Panc1 (cell line): ENCODE measurements at regions not wholly inside any gene's neighbourhood (a gene's known extent, or its start where the extent isn't known, plus 50 kb on each side); places are given as distances from the start of the nearest gene placed in this dataset.

Experiments
- ATAC-seq: fragments of 200-7000 bp; cut with Tn5 transposase; 2 replicates; pipeline ENCODE4 v1.9.1; 2020; ENCODE audit warnings: mild to moderate bottlenecking, moderate library complexity
- BruUV-seq: library from RNA; stranded (reverse); fragments of 400-500 nt; replicated peaks from 2 replicates; lab custom pipeline; 2021; lab: Mats Ljungman, UMichigan
- CTCF ChIA-PET: fragments of 300-600 bp; sonication (Branson Sonifier 250); formaldehyde crosslinking; loops from one replicate; lab custom pipeline; 2022; ENCODE audit warnings: antibody characterized with exemption; lab: Charles Lee
- POLR2A ChIA-PET: fragments of 300-600 bp; sonication (Branson Sonifier 250); formaldehyde crosslinking; loops from one replicate; lab custom pipeline; 2022; ENCODE audit warnings: antibody characterized with exemption; lab: Charles Lee
- DNase-seq: peaks from one replicate; pipeline ENCODE4 v3.0.0-alpha.2; 2010; ENCODE audit warnings: low read depth, low spot score
- H3K27ac ChIP-seq: 2 replicates; pipeline ENCODE4 v1.5.1; 2011; ENCODE audit warnings: mild to moderate bottlenecking, low read length, inconsistent platforms
- H3K27me3 ChIP-seq: fragments of 200-500 bp; sonication (Bioruptor generic); 2 replicates; pipeline ENCODE4 v1.6.0; 2014; ENCODE audit warnings: low read length, inconsistent platforms; ENCODE audit not compliant: control insufficient read depth, insufficient read depth
- H3K36me3 ChIP-seq: fragments of 200-500 bp; sonication (Bioruptor generic); 2 replicates; pipeline ENCODE4 v1.5.1; 2014; ENCODE audit warnings: inconsistent platforms, mild to moderate bottlenecking, low read length, moderate library complexity; ENCODE audit not compliant: control insufficient read depth, insufficient read depth
- H3K4me1 ChIP-seq: 2 replicates; pipeline ENCODE4 v1.5.1; 2011; ENCODE audit warnings: inconsistent platforms, mild to moderate bottlenecking, low read length, moderate library complexity; ENCODE audit not compliant: control insufficient read depth, insufficient read depth
- H3K4me3 ChIP-seq, 2 experiments: 2 replicates each; pipeline ENCODE4 v1.5.1; 2011 to 2012; ENCODE audit warnings: low read depth in 2 of 2, low read length in 2 of 2, mild to moderate bottlenecking in 2 of 2, inconsistent platforms in 1 of 2, moderate library complexity in 1 of 2
- H3K9me3 ChIP-seq: fragments of 200-500 bp; sonication (Bioruptor generic); 2 replicates; pipeline ENCODE4 v1.5.1; 2014; ENCODE audit warnings: low read depth, mild to moderate bottlenecking, inconsistent platforms, low read length, moderate library complexity; ENCODE audit not compliant: control insufficient read depth, insufficient read depth
- CTCF ChIP-seq: fragments of 450-650 bp; IDR thresholded peaks from 2 replicates; pipeline ENCODE4 v1.5.1; 2017; ENCODE audit warnings: mild to moderate bottlenecking
- POLR2AphosphoS5 ChIP-seq: IDR thresholded peaks from 2 replicates; pipeline ENCODE4 v1.6.1; 2012; ENCODE audit warnings: mild to moderate bottlenecking, low read depth, low read length, moderate library complexity
- REST ChIP-seq, 2 experiments: IDR thresholded peaks; 2 replicates each; pipeline ENCODE4 v1.6.1; 2011 to 2012; ENCODE audit warnings: low read depth in 2 of 2, control low read depth in 1 of 2, low read length in 1 of 2, mild to moderate bottlenecking in 1 of 2, moderate library complexity in 1 of 2; ENCODE audit not compliant: insufficient read depth in 1 of 2
- SIN3A ChIP-seq: IDR thresholded peaks from 2 replicates; pipeline ENCODE4 v1.6.1; 2012; ENCODE audit warnings: low read depth, mild to moderate bottlenecking, low read length, moderate library complexity, borderline replicate concordance; ENCODE audit not compliant: insufficient read depth
- TCF7L2 ChIP-seq: IDR thresholded peaks from 2 replicates; pipeline ENCODE4 v1.6.1; 2011; ENCODE audit warnings: mild to moderate bottlenecking, low read depth, low read length, inconsistent platforms
- in situ Hi-C: cut with HindIII; loops from 2 replicates; pipeline ENCODE4 v1.10.0; 2016; ENCODE audit warnings: low sequenced_read_pairs, low pct_unique_long_range_greater_than_20kb
- intact Hi-C: fragments of 100-400 bp; cut with micrococcal nuclease; formaldehyde crosslinking; loops from one replicate; pipeline ENCODE4 v1.10.0; 2022; ENCODE audit not compliant: unreplicated experiment

DNA sequence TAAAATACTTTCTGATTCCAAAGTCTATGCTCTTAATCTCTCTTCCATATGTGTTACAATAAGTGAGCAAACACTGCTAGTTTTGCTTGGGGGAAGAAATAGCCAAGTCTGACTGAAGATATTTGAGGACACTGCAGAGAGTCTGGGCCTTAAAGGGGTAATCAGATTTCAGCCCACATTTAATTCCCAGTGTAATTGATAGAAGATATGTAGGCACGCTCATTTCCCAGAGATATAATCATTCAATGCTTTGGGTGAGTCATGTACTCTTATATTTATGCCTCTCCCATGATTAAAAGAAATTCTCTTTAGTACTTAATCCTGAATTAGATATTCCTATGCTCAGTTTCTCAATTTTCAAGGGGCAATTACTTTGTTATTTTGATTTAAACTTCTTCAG lies 178.1 kb upstream of the POM121L12 start:
- CTCF ChIA-PET: no interaction called here
- DNase-seq (no peak), ATAC-seq (no peak)
- BruUV-seq: no TSS peak
- Histone ChIP-seq H3K27ac (no peak overlapping the region), H3K9me3 (0 out of 2 replicates have a peak, but pooled peaks cover 2% of the 10 kb centered on the region), H3K36me3 (no peaks in the 10 kb centered on the region), H3K4me3 (no peak overlapping the region), H3K4me1 (no peaks in the 10 kb centered on the region), H3K27me3 (no peaks in the 10 kb centered on the region)
- intact Hi-C loops (no loop called here), in situ Hi-C loops (no loop called here)
- POLR2A ChIA-PET: no interaction called here
- no peak for TF ChIP-seq POLR2AphosphoS5
- no peak for TF ChIP-seq REST (IDR thresholded peaks at IDR 0.05; ENCODE audit: insufficient read depth in 1 of 2, low read depth in 2 of 2, low read length in 1 of 2)
- TF ChIP-seq CTCF: no peak

- no peak for DNase-seq
- ChIA-PET POLR2A (no interaction called here), CTCF (no interaction called here)
- no peaks in the 10 kb centered on the region for H3K4me1 ChIP-seq
- H3K36me3 ChIP-seq: no peaks in the 10 kb centered on the region
- TF ChIP-seq TCF7L2: no peak
- no peak for TF ChIP-seq CTCF
- TF ChIP-seq REST (IDR thresholded peaks at IDR 0.05; ENCODE audit: insufficient read depth in 1 of 2, low read depth in 2 of 2, low read length in 1 of 2): no peak
- TF ChIP-seq SIN3A: no peak
- no peak for TF ChIP-seq POLR2AphosphoS5
- H3K9me3 ChIP-seq: 0 out of 2 replicates have a peak, but pooled peaks cover 2% of the 10 kb centered on the region
- no peak overlapping the region for H3K4me3 ChIP-seq
- in situ Hi-C loops (no loop called here), intact Hi-C loops (no loop called here)
- ATAC-seq: no peak
- no peak overlapping the region for H3K27ac ChIP-seq
- no TSS peak for BruUV-seq
- no peaks in the 10 kb centered on the region for H3K27me3 ChIP-seq
Observed at GRCh38 chr7:52854681-52855080, 180.8 kb upstream of the POM121L12 start.
